ENCODE measurements at regions not wholly inside any gene's neighbourhood (a gene's known extent, or its start where the extent isn't known, plus 50 kb on each side); places are given as distances from the start of the nearest gene placed in this dataset.
"Not testable (repeated sequence)": the region's sequence is repeated elsewhere in the genome, so short reads cannot be mapped to it uniquely, and the experiment has no call there.

- DNase-seq (ENCODE audit: extremely low read depth, low read depth, low spot score) = no peak
Measured at GRCh38 chr14:41297576-41298327, 308.9 kb upstream of the LRFN5 start.

GRCh38 chr14:41295734-41296133, 310.9 kb upstream of the LRFN5 start:
- DNase-seq (ENCODE audit: extremely low read depth, low read depth, low spot score) = no peak

GRCh38 chr14:41289025-41289424, 317.7 kb upstream of the LRFN5 start:
- DNase-seq (ENCODE audit: extremely low read depth, low read depth, low spot score) = no peak

GRCh38 chr14:41285186-41285748, 321.4 kb upstream of the LRFN5 start:
- no peak for DNase-seq (ENCODE audit: extremely low read depth, low read depth, low spot score)

- DNase-seq (ENCODE audit: extremely low read depth, low read depth, low spot score) = no peak
Measured at GRCh38 chr14:41280745-41281144, 325.9 kb upstream of the LRFN5 start.

- no peak for DNase-seq (ENCODE audit: extremely low read depth, low read depth, low spot score)
Measured at GRCh38 chr14:41277450-41277849, 329.2 kb upstream of the LRFN5 start.

GRCh38 chr14:41257476-41257875, 349.2 kb upstream of the LRFN5 start:
- DNase-seq (ENCODE audit: extremely low read depth, low read depth, low spot score) = no peak

GRCh38 chr14:41235466-41235865, 371.2 kb upstream of the LRFN5 start:
- no peak for DNase-seq (ENCODE audit: extremely low read depth, low read depth, low spot score)

GRCh38 chr14:41230683-41231082, 376.0 kb upstream of the LRFN5 start:
- DNase-seq (ENCODE audit: extremely low read depth, low read depth, low spot score) = no peak

- no peak for DNase-seq (ENCODE audit: extremely low read depth, low read depth, low spot score)
Measured at GRCh38 chr14:41229824-41230223, 376.9 kb upstream of the LRFN5 start.

GRCh38 chr14:41225433-41225832, 381.2 kb upstream of the LRFN5 start:
- DNase-seq (ENCODE audit: extremely low read depth, low read depth, low spot score) = no peak

GRCh38 chr14:41222581-41222980, 384.1 kb upstream of the LRFN5 start:
- no peak for DNase-seq (ENCODE audit: extremely low read depth, low read depth, low spot score)

GRCh38 chr14:41214978-41215377, 391.7 kb upstream of the LRFN5 start:
- DNase-seq (ENCODE audit: extremely low read depth, low read depth, low spot score) = not testable (repeated sequence)

GRCh38 chr14:41201696-41202095, 405.0 kb upstream of the LRFN5 start:
- no peak for DNase-seq (ENCODE audit: extremely low read depth, low read depth, low spot score)

GRCh38 chr14:41187868-41188267, 418.8 kb upstream of the LRFN5 start:
- no peak for DNase-seq (ENCODE audit: extremely low read depth, low read depth, low spot score)

- no peak for DNase-seq (ENCODE audit: extremely low read depth, low read depth, low spot score)
Measured at GRCh38 chr14:41171045-41171444, 435.6 kb upstream of the LRFN5 start.

- DNase-seq (ENCODE audit: extremely low read depth, low read depth, low spot score) = no peak
Measured at GRCh38 chr14:41167040-41167439, 439.6 kb upstream of the LRFN5 start.

- no peak for DNase-seq (ENCODE audit: extremely low read depth, low read depth, low spot score)
Measured at GRCh38 chr14:41154143-41154807, 452.4 kb upstream of the LRFN5 start.

- no peak for DNase-seq (ENCODE audit: extremely low read depth, low read depth, low spot score)
Measured at GRCh38 chr14:41146391-41146790, 460.3 kb upstream of the LRFN5 start.

- no peak for DNase-seq (ENCODE audit: extremely low read depth, low read depth, low spot score)
Measured at GRCh38 chr14:41144370-41144769, 462.3 kb upstream of the LRFN5 start.

- DNase-seq (ENCODE audit: extremely low read depth, low read depth, low spot score) = no peak
Measured at GRCh38 chr14:41137741-41138140, 468.9 kb upstream of the LRFN5 start.

GRCh38 chr14:41130274-41130673, 476.4 kb upstream of the LRFN5 start:
- no peak for DNase-seq (ENCODE audit: extremely low read depth, low read depth, low spot score)
